ENCODE measurements at regions not wholly inside any gene's neighbourhood (a gene's known extent, or its start where the extent isn't known, plus 50 kb on each side); places are given as distances from the start of the nearest gene placed in this dataset.
"Not testable (repeated sequence)": the region's sequence is repeated elsewhere in the genome, so short reads cannot be mapped to it uniquely, and the experiment has no call there.

- not testable (repeated sequence) for ATAC-seq, H3K9me3 ChIP-seq, H3K36me3 ChIP-seq, H3K27me3 ChIP-seq, H3K4me3 ChIP-seq, H3K4me1 ChIP-seq, H3K27ac ChIP-seq
- WGBS, 2 donors (ENCODE audit: low coverage in 1 of 2), result 100% methylated on average over 1 of the region's 1 CpG; no CpG with 5 or more reads in 1 of the 2 donors
Measured at GRCh38 chr7:106713452-106713851, 52.5 kb upstream of the CCDC71L start.

GRCh38 chr7:106714590-106715442 is 53.9 kb upstream of the CCDC71L start:
- not testable (repeated sequence) for ATAC-seq, H3K27me3 ChIP-seq, H3K4me1 ChIP-seq, H3K9me3 ChIP-seq, H3K36me3 ChIP-seq, H3K4me3 ChIP-seq, H3K27ac ChIP-seq
- 97 to 100% methylated on average over 5 to 6 of the region's 6 CpGs for WGBS, 2 donors (ENCODE audit: low coverage in 1 of 2)

- TF ChIP-seq POLR2AphosphoS5 (IDR thresholded peaks at IDR 0.05) (no peak), EP300 (IDR thresholded peaks at IDR 0.05) (no peak), POLR2A (IDR thresholded peaks at IDR 0.05) (no peak), CTCF (IDR thresholded peaks at IDR 0.05) (no peak)
- 95 to 100% methylated on average over 2 of the region's 2 CpGs for WGBS, 2 donors (ENCODE audit: low coverage in 1 of 2)
- H3K36me3 ChIP-seq, result no peaks in the 10 kb centered on the region
- no peak overlapping the region for H3K4me3 ChIP-seq
- H3K27me3 ChIP-seq, result no peaks in the 10 kb centered on the region
- no peak for ATAC-seq
- no peaks in the 10 kb centered on the region for H3K9me3 ChIP-seq
- no peak overlapping the region for H3K27ac ChIP-seq
- H3K4me1 ChIP-seq, result no peaks in the 10 kb centered on the region
Measured at GRCh38 chr7:106715730-106716129, 54.8 kb upstream of the CCDC71L start.

GRCh38 chr7:106717254-106717954 is 56.4 kb upstream of the CCDC71L start:
- Histone ChIP-seq H3K27ac (no peak overlapping the region), H3K36me3 (no peaks in the 10 kb centered on the region), H3K4me3 (no peak overlapping the region), H3K9me3 (no peaks in the 10 kb centered on the region), H3K27me3 (no peaks in the 10 kb centered on the region), H3K4me1 (no peaks in the 10 kb centered on the region)
- no peak for ATAC-seq
- WGBS, 2 donors (ENCODE audit: low coverage in 1 of 2), result 53 to 100% methylated on average over 1 of the region's 1 CpG
- TF ChIP-seq EP300 (IDR thresholded peaks at IDR 0.05) (no peak), POLR2A (IDR thresholded peaks at IDR 0.05) (no peak), CTCF (IDR thresholded peaks at IDR 0.05) (no peak), POLR2AphosphoS5 (IDR thresholded peaks at IDR 0.05) (no peak)

GRCh38 chr7:106717955-106718871 is 57.3 kb upstream of the CCDC71L start:
- ATAC-seq, result peak; percentile 46
- Histone ChIP-seq H3K9me3 (no peaks in the 10 kb centered on the region), H3K27me3 (no peaks in the 10 kb centered on the region), H3K27ac (no peak overlapping the region), H3K36me3 (no peaks in the 10 kb centered on the region), H3K4me3 (no peak overlapping the region), H3K4me1 (no peaks in the 10 kb centered on the region)
- TF ChIP-seq POLR2A (IDR thresholded peaks at IDR 0.05) (no peak), EP300 (IDR thresholded peaks at IDR 0.05) (no peak), POLR2AphosphoS5 (IDR thresholded peaks at IDR 0.05) (no peak)
- WGBS, 2 donors (ENCODE audit: low coverage in 1 of 2), result 29 to 44% methylated on average over 3 of the region's 3 CpGs

GRCh38 chr7:106720641-106721040 is 59.7 kb upstream of the CCDC71L start:
- WGBS, 2 donors (ENCODE audit: low coverage in 1 of 2), result 61 to 100% methylated on average over 1 to 2 of the region's 2 CpGs
- no peak for TF ChIP-seq POLR2AphosphoS5 (IDR thresholded peaks at IDR 0.05)
- no peak for TF ChIP-seq EP300 (IDR thresholded peaks at IDR 0.05)
- TF ChIP-seq CTCF (IDR thresholded peaks at IDR 0.05), result no peak
- TF ChIP-seq POLR2A (IDR thresholded peaks at IDR 0.05), result no peak
- no peaks in the 10 kb centered on the region for H3K9me3 ChIP-seq
- no peak for ATAC-seq
- no peak overlapping the region for H3K27ac ChIP-seq
- H3K36me3 ChIP-seq, result no peaks in the 10 kb centered on the region
- H3K4me3 ChIP-seq, result no peak overlapping the region
- no peaks in the 10 kb centered on the region for H3K27me3 ChIP-seq
- H3K4me1 ChIP-seq, result no peaks in the 10 kb centered on the region

All from gastroesophageal sphincter (tissue), 4 donors.